ENCODE measurements at regions not wholly inside any gene's neighbourhood (a gene's known extent, or its start where the extent isn't known, plus 50 kb on each side); places are given as distances from the start of the nearest gene placed in this dataset.

- TF ChIP-seq ZNF532 (CRISPR knock-in tag; IDR thresholded peaks at IDR 0.05; ENCODE audit: borderline replicate concordance) (no peak), MXD4 (CRISPR knock-in tag; IDR thresholded peaks at IDR 0.05; ENCODE audit: borderline replicate concordance) (no peak)
These were observed 223.6 kb upstream of the TBL1XR1 start (continued) for GRCh38 chr3:177420651-177421480.

GRCh38 chr3:177421481-177421785 is 224.2 kb upstream of the TBL1XR1 start:
- H3K4me1 Mint-ChIP-seq, result peaks cover 22% of the 10 kb centered on the region
- TF ChIP-seq NFE2L1 (CRISPR knock-in tag; IDR thresholded peaks at IDR 0.05), result no peak
- TF ChIP-seq SP1 (CRISPR knock-in tag; conservative IDR thresholded peaks at IDR 0.05), result no peak
- TF ChIP-seq, protein P1, sequence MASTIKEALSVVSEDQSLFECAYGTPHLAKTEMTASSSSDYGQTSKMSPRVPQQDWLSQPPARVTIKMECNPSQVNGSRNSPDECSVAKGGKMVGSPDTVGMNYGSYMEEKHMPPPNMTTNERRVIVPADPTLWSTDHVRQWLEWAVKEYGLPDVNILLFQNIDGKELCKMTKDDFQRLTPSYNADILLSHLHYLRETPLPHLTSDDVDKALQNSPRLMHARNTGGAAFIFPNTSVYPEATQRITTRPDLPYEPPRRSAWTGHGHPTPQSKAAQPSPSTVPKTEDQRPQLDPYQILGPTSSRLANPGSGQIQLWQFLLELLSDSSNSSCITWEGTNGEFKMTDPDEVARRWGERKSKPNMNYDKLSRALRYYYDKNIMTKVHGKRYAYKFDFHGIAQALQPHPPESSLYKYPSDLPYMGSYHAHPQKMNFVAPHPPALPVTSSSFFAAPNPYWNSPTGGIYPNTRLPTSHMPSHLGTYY (CRISPR knock-in tag; IDR thresholded peaks at IDR 0.05), result no peak
- TF ChIP-seq HMGA2 (CRISPR knock-in tag; IDR thresholded peaks at IDR 0.05), result no peak
- TF ChIP-seq OVOL2 (CRISPR knock-in tag; IDR thresholded peaks at IDR 0.05; ENCODE audit: borderline replicate concordance), result no peak
- no peak for TF ChIP-seq TEAD1 (CRISPR knock-in tag; IDR thresholded peaks at IDR 0.05)
- TF ChIP-seq JAZF1 (CRISPR knock-in tag; IDR thresholded peaks at IDR 0.05), result no peak
- TF ChIP-seq, protein P2, sequence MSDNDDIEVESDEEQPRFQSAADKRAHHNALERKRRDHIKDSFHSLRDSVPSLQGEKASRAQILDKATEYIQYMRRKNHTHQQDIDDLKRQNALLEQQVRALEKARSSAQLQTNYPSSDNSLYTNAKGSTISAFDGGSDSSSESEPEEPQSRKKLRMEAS (CRISPR knock-in tag; IDR thresholded peaks at IDR 0.05), result no peak
- TF ChIP-seq ESRRA (CRISPR knock-in tag; IDR thresholded peaks at IDR 0.05; ENCODE audit: borderline replicate concordance), result no peak
- no peak for TF ChIP-seq ELF4 (CRISPR knock-in tag; IDR thresholded peaks at IDR 0.05; ENCODE audit: low read depth)
- TF ChIP-seq ZNF317 (CRISPR knock-in tag; IDR thresholded peaks at IDR 0.05; ENCODE audit: borderline replicate concordance, low read depth), result no peak
- no peak for TF ChIP-seq NR2C2 (CRISPR knock-in tag; IDR thresholded peaks at IDR 0.05)
- no peak for TF ChIP-seq CTCF (IDR thresholded peaks at IDR 0.05)
- no peak for TF ChIP-seq RORB (CRISPR knock-in tag; IDR thresholded peaks at IDR 0.05)
- TF ChIP-seq NFYB (CRISPR knock-in tag; conservative IDR thresholded peaks at IDR 0.05; ENCODE audit: low read depth), result no peak
- no peak for TF ChIP-seq ZBTB43 (CRISPR knock-in tag; IDR thresholded peaks at IDR 0.05)
- no peak for TF ChIP-seq TP53 (CRISPR knock-in tag; IDR thresholded peaks at IDR 0.05)
- H3K27ac Mint-ChIP-seq, result no peak overlapping the region
- DNase-seq (ENCODE audit: low spot score), result no peak
- H3K9me3 Mint-ChIP-seq, result peaks cover 3% of the 10 kb centered on the region; the same call in 1 of the 2 replicates
- ATAC-seq, result no peak
- H3K4me3 Mint-ChIP-seq, result no peak overlapping the region
- CTCF ChIA-PET, result no interaction called here
- POLR2A ChIA-PET, result no interaction called here
- no peaks in the 10 kb centered on the region for H3K36me3 Mint-ChIP-seq
- no peaks in the 10 kb centered on the region for H3K27me3 Mint-ChIP-seq (ENCODE audit: low read depth)
